H1 (cell line): ENCODE measurements at regions not wholly inside any gene's neighbourhood (a gene's known extent, or its start where the extent isn't known, plus 50 kb on each side); places are given as distances from the start of the nearest gene placed in this dataset.

Experiments used
- CREB1 ChIP-seq: IDR thresholded peaks from 2 replicates; pipeline ENCODE4 v1.6.1; 2012; ENCODE audit warnings: inconsistent platforms
- CTCF ChIP-seq, 3 experiments: IDR thresholded peaks; 1 replicate in 2 of 3; 2 replicates in 1 of 3; pipeline versions ENCODE4 v1.5.1 to v1.6.1; 2011; ENCODE audit warnings: low read length in 3 of 3, mild to moderate bottlenecking in 3 of 3, inconsistent platforms in 2 of 3, low read depth in 1 of 3, moderate library complexity in 1 of 3; ENCODE audit not compliant: insufficient read depth in 1 of 3; ENCODE audit errors: control extremely low read depth in 1 of 3
- EP300 ChIP-seq, 2 experiments: IDR thresholded peaks; 1 replicate in 1 of 2; 2 replicates in 1 of 2; pipeline ENCODE4 v1.6.1; 2011 to 2012; ENCODE audit warnings: low read depth in 2 of 2, low read length in 2 of 2, mild to moderate bottlenecking in 2 of 2, borderline replicate concordance in 1 of 2, inconsistent platforms in 1 of 2, moderate library complexity in 1 of 2
- EZH2 ChIP-seq: fragments of 200-600 bp; sonication (generic); IDR thresholded peaks from 2 replicates; pipeline ENCODE4 v1.7.1; 2012; ENCODE audit warnings: low read depth, mild to moderate bottlenecking, moderate library complexity, low read length, inconsistent platforms; ENCODE audit not compliant: severe bottlenecking
- HDAC2 ChIP-seq, 2 experiments: fragments of 300-600 bp in 1 of 2; sonication (generic) in 1 of 2; IDR thresholded peaks; 2 replicates each; pipeline ENCODE4 v1.6.1; 2011 to 2012; ENCODE audit warnings: low read depth in 2 of 2, low read length in 2 of 2, mild to moderate bottlenecking in 2 of 2, moderate library complexity in 2 of 2, borderline replicate concordance in 1 of 2, inconsistent platforms in 1 of 2
- NANOG ChIP-seq: IDR thresholded peaks from 2 replicates; pipeline ENCODE4 v1.6.1; 2011; ENCODE audit warnings: low read length, low read depth, mild to moderate bottlenecking, inconsistent platforms; ENCODE audit not compliant: insufficient read depth, poor library complexity, severe bottlenecking
- PHF8 ChIP-seq: fragments of 200-600 bp; sonication (generic); conservative IDR thresholded peaks from 2 replicates; pipeline ENCODE4 v1.7.1; 2012; ENCODE audit warnings: low read depth, mild to moderate bottlenecking, inconsistent platforms, low read length, moderate library complexity
- POLR2A ChIP-seq, 2 experiments: IDR thresholded peaks; 1 replicate in 1 of 2; 2 replicates in 1 of 2; pipeline ENCODE4 v1.6.1; 2011; ENCODE audit warnings: low read depth in 2 of 2, low read length in 2 of 2, mild to moderate bottlenecking in 2 of 2; ENCODE audit errors: control extremely low read depth in 1 of 2
- RAD21 ChIP-seq, 2 experiments: IDR thresholded peaks in 1 of 2; conservative IDR thresholded peaks in 1 of 2; 2 replicates each; pipeline ENCODE4 v1.6.1; 2011; ENCODE audit warnings: low read depth in 2 of 2, low read length in 2 of 2, improper control_type of control experiment in 1 of 2, inconsistent platforms in 1 of 2, mild to moderate bottlenecking in 1 of 2, moderate library complexity in 1 of 2
- RFX5 ChIP-seq: IDR thresholded peaks from 2 replicates; pipeline ENCODE4 v1.6.1; 2011; ENCODE audit warnings: low read depth, low read length, improper control_type of control experiment, borderline replicate concordance
- RXRA ChIP-seq: IDR thresholded peaks from 2 replicates; pipeline ENCODE4 v1.6.1; 2011; ENCODE audit warnings: low read depth, mild to moderate bottlenecking, low read length, moderate library complexity; ENCODE audit not compliant: insufficient read depth
- SIN3A ChIP-seq, 2 experiments: IDR thresholded peaks in 1 of 2; conservative IDR thresholded peaks in 1 of 2; 2 replicates each; pipeline ENCODE4 v1.6.1; 2011 to 2012; ENCODE audit warnings: low read length in 2 of 2, improper control_type of control experiment in 1 of 2, low read depth in 1 of 2, mild to moderate bottlenecking in 1 of 2
- ZNF274 ChIP-seq: IDR thresholded peaks from 2 replicates; pipeline ENCODE4 v1.7.0; 2012; ENCODE audit warnings: low read length, borderline replicate concordance; ENCODE audit errors: extremely low read depth

GRCh38 chrX:3940000-3940610, 226.7 kb upstream of the PRKX start:
- TF ChIP-seq CTCF (IDR thresholded peaks at IDR 0.05; ENCODE audit: control extremely low read depth in 1 of 3, insufficient read depth in 1 of 3, low read depth in 1 of 3, low read length in 3 of 3), result peak in 1 of 3 experiments; percentile 20; a peak in 1 of 4 replicates
- no peak for TF ChIP-seq POLR2A (IDR thresholded peaks at IDR 0.05; ENCODE audit: control extremely low read depth in 1 of 2, low read depth in 2 of 2, low read length in 2 of 2)
- TF ChIP-seq EP300 (IDR thresholded peaks at IDR 0.05; ENCODE audit: borderline replicate concordance in 1 of 2, low read depth in 2 of 2, low read length in 2 of 2), result no peak
- TF ChIP-seq EZH2, result no peak
- TF ChIP-seq PHF8, result no peak
- peak; percentile 51 to 57 for TF ChIP-seq RAD21 (IDR thresholded peaks at IDR 0.05 in 1 of 2, conservative IDR thresholded peaks at IDR 0.05 in 1 of 2; ENCODE audit: low read depth in 2 of 2, low read length in 2 of 2)
- TF ChIP-seq RXRA, result no peak
- TF ChIP-seq SIN3A (conservative IDR thresholded peaks at IDR 0.05 in 1 of 2, IDR thresholded peaks at IDR 0.05 in 1 of 2; ENCODE audit: low read depth in 1 of 2, low read length in 2 of 2), result no peak
- no peak for TF ChIP-seq ZNF274
- TF ChIP-seq CREB1, result no peak
- TF ChIP-seq NANOG, result no peak
- TF ChIP-seq HDAC2 (IDR thresholded peaks at IDR 0.05; ENCODE audit: borderline replicate concordance in 1 of 2, low read depth in 2 of 2, low read length in 2 of 2), result no peak
- TF ChIP-seq RFX5, result no peak
